Stimulated activated CD4-positive, alpha-beta T cell treated with anti-CD3 and anti-CD28 coated beads, TNF-alpha, amount 100 ng/mL, for 4 hours (primary cell): ENCODE measurements at regions not wholly inside any gene's neighbourhood (a gene's known extent, or its start where the extent isn't known, plus 50 kb on each side); places are given as distances from the start of the nearest gene placed in this dataset.

ENCODE experiments used
- DNase-seq, 3 experiments: peaks; one replicate each; pipeline ENCODE4 v3.0.0-alpha.2; 2020; ENCODE audit warnings: low read depth in 3 of 3

DNA sequence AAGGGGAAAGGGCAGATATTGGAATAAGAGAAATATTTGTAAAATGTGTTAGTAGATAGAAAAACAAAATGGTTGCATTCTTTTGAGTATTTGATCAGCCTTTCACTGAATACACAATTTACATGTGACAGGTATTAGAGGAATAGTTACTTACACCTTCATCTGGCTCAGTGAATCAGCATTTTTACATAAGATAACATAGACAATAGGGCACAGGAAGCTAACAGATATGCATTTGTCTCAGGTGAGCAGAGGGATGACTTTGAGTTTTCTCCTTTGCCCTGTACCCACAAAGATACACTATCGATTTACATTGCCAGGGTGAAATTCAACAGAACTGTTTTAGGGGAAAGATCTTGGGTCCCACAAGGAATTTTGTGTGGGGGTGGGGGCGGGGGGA is 373.1 kb upstream of the NETO1 start:
- no peak for DNase-seq

DNA sequence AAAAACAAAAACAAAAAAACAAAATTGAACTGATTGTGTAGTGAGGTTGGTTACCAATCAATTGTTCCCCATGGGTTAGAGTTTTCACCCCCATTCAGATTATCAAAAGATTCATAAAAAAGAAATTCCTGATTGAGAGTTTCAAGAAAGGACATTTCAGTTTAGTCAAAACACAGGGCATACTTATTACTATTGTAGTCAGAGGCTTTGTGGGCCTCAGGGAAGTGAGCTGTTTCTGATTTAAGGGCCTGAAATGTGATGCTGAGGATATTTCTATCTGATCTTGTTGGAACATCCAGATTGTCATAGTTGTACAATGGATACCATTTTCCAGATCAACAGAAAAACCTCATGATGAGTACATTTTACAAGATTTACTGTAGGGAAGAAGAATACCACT is 368.1 kb upstream of the NETO1 start:
- DNase-seq: no peak

- no peak for DNase-seq
Observed at GRCh38 chr18:73235491-73235890, 367.7 kb upstream of the NETO1 start.

DNA sequence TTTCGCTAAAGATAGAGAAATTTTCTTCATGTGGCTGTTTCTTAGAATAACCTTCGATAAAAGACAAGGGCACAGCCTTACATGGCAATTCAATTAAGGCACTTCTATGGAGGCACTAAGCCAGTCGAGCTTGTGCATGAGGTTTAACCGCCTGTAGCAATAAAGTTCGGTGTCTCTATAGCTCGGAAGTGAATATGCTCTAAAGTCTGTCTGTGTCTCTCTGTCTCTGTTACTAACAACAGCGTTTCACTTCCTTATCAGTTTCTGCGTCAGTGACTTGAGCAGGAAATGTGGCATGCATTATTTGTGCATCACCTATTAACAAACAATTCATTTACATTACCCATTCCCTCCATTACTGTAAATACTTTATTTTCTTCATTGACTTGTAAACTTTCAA is 365.1 kb upstream of the NETO1 start:
- no peak for DNase-seq

DNA sequence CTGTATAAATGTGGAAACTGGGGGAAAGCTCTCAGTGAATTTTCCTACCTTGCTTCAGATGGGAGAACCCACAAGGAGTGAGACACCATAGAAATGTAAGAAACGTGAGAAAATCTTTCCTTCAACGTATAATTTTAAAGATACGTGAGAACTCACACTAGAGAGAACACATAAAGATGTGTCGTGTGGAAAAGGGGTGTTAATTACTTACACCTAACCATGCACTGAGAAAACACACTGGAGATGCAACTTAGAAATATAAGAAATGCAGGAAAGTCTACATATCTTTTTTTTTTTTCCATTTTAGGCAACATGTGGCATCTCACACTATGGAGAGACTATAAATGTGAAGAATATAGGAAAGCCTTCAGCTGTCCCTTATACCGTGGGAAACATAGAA is 352.9 kb upstream of the NETO1 start:
- DNase-seq: no peak

- no peak for DNase-seq
Observed at GRCh38 chr18:73218293-73218692, 350.5 kb upstream of the NETO1 start.

- no peak for DNase-seq
Observed at GRCh38 chr18:73214970-73215369, 347.2 kb upstream of the NETO1 start.

DNA sequence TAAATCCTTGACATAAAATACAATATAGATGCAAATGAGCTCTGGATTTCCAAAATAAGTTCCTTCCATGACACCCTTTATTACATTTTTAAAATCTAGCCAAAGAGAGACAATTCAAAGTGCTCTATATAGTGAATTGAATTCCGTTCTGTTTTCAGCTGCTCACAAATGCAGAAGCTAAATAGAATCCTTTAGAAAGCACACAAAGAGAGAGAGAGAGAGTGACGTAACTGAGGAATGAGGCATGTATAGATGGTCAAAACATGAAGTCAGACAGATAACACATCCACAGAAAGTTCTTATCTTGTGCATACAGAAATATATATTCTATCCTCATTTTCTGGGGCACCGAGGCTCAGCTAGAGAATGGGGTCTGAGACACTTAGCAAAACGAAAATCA is 344.7 kb upstream of the NETO1 start:
- DNase-seq: no peak

DNA sequence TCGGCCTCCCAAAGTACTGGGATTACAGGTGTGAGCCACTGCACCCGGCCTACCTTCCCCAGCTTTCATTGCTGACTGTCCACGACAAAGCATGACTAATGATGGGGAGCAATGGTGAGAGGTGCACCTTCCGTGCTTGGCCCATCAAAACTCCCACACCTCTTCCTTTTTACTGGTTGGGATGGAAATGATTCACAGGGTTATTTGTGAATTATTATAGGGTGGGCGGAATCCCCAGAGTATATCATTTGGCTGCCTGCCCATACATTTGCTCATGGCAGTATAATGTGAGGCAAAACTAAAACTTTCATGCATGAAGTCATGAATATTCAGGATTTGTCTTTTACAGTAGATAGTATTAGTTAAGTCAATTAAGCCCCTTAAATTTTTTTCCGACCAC is 334.2 kb upstream of the NETO1 start:
- no peak for DNase-seq

- DNase-seq: no peak
Observed at GRCh38 chr18:73199151-73199550, 331.4 kb upstream of the NETO1 start.

DNA sequence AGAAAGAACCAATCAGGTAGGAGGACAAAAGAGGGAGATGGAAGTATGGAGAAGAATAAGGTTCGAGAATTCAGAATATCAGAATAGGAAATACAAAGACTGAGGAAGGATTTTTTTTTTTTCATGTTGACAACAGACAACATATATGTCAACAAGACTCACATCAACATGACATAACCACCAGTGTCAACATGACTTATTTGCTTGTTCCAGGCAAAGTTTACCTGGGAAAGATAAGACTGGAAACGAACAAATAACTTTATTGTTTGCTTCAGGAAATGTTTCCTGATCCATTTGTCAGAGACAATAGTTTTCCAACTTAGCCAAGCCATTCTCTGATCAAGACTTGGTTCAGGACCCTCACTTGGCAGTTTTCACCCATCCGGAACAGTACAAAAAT is 321.9 kb upstream of the NETO1 start:
- DNase-seq: no peak

- no peak for DNase-seq
Observed at GRCh38 chr18:73168236-73168635, 300.4 kb upstream of the NETO1 start.

GRCh38 chr18:73164430-73164829 is 296.6 kb upstream of the NETO1 start:
- no peak for DNase-seq

GRCh38 chr18:73163236-73163635 is 295.4 kb upstream of the NETO1 start:
- no peak for DNase-seq

DNA sequence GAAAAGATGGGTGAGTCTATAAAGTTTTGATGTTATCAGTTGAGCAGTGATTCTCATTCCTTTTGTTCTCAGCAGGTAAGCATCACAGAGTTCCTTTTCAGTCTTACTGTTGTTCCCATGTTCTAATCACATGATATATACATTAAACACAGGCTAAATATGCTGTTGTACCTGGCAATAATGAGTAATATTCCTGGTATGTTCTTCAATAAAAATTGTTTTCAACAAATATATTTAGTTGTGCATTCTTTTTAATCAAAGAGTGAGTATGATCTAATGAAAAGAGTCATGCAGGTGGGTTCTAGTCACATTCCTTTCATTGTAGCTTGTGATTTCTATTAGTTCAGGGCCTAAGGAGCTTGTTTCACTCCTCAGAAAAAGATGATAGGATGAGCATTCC is 288.3 kb upstream of the NETO1 start:
- no peak for DNase-seq

DNA sequence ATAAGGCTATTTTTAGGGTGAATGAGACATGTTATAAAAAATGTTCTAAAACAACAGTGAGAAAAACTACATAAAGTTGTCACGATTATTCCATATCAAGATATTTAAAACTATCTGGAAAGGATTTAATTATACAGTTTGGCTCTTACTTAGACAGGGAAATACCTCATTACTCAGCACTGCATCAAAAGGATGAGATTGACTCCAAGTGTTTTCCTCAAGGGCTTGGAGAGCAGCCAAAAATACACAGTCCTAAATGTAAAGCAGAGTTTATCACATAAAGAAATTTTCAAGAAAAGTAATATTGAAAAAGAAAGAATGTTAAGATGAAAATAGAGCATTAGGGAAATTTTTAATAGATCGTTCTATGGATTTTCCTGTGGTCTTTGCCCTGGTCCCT is 285.5 kb upstream of the NETO1 start:
- no peak for DNase-seq

DNA sequence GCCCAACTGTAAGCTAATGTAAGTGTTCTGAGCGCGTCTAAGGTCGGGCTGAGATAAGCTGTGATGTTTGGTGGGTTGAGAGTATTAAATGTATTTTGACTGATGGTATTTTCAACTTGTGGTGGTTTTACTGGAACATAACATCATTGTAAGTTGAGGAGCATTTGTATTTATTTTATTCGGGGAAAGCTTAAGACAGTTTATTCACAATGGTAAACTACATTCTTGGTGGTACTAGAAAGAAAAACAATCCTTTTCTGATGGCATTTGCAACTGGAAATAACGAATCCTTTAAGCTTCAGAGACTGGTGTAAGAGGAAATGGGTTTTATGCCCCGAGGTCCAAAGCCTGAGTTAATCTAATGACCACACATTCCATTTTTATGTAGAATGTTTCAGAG is 283.3 kb upstream of the NETO1 start:
- no peak for DNase-seq

DNA sequence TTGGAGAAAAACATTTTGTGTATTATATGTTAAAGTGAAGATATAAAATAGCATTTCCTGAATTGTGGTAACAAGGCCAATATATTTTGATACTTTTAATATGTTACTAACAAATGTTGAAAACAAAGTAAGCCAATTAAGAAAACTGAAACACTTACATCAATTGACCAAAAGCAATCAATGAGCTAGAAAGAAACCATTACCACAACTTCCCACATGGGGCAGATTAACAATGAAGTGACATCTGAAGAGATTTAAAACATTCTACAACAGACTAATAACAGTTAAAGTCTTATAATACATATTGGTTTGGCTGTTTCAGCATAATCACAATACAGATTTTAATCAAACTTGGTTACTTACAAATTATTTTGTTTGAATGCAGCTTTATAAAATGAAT is 282.4 kb upstream of the NETO1 start:
- no peak for DNase-seq

DNA sequence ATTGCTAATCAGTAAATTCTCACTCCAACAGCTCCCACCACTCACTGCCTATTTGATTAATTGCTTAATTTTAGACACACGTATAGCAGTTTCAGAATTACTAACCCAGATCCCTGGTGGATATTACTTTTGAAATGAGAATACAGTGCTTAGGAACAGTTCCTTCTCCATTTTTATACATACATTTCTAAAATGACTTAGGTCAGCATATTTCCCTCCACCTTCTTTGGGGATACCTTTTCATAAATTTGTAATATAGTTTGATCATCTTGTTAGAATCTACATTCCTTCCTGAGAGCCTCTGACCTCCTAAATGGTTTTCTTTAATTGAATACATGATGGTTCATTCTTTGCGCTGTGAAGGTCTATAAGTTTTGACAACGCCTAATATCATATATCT is 279.8 kb upstream of the NETO1 start:
- no peak for DNase-seq

- no peak for DNase-seq
Observed at GRCh38 chr18:73144030-73144429, 276.2 kb upstream of the NETO1 start.

DNA sequence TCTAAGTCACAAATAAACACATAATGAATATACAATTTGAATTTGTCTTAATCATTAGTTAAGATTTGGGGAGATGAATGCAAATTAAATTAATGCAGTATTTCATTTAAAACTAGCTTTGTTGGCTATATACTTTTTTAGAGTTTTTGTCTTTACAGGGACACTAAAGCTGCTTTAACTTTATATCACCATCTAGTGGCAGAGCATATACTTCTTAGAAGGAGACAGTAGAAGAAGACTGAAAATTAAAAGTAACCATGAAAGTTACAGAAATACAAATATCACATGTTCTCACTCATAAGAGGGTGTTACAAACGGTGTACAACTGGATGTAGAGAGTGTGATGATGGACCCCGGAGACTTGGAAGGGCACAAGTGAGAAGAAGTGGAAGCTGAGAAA is 268.3 kb upstream of the NETO1 start:
- no peak for DNase-seq

GRCh38 chr18:73124175-73124574 is 256.4 kb upstream of the NETO1 start:
- DNase-seq: no peak

- DNase-seq: no peak
Observed at GRCh38 chr18:73121207-73121606, 253.4 kb upstream of the NETO1 start.

GRCh38 chr18:73120626-73121025 is 252.8 kb upstream of the NETO1 start:
- no peak for DNase-seq

- no peak for DNase-seq
Observed at GRCh38 chr18:73119574-73119973, 251.8 kb upstream of the NETO1 start.
